C1 segment of cervical spinal cord (tissue), 14 donors: ENCODE measurements at regions not wholly inside any gene's neighbourhood (a gene's known extent, or its start where the extent isn't known, plus 50 kb on each side); places are given as distances from the start of the nearest gene placed in this dataset.

Source experiments
- DNase-seq, 14 donors: peaks; one replicate each; lab custom pipeline; 2025; lab: John Stamatoyannopoulos, UW

- DNase-seq, result no peak
Observed at GRCh38 chr12:115583591-115583990, 693.9 kb downstream of the MED13L start.

- no peak for DNase-seq
Observed at GRCh38 chr12:115577401-115577800, 700.1 kb downstream of the MED13L start.

GRCh38 chr12:115574826-115575225 lies 702.7 kb downstream of the MED13L start:
- no peak for DNase-seq

- DNase-seq, result peak in 3 of 14 donors; percentile 8 to 16 (median 11)
Observed at GRCh38 chr12:115572440-115572839, 705.1 kb downstream of the MED13L start.

GRCh38 chr12:115571446-115571845 lies 706.0 kb downstream of the MED13L start:
- no peak for DNase-seq

- DNase-seq, result no peak
Observed at GRCh38 chr12:115571027-115571426, 706.5 kb downstream of the MED13L start.

- DNase-seq, result no peak
Observed at GRCh38 chr12:115570069-115570777, 707.3 kb downstream of the MED13L start.

- DNase-seq, result peak in 2 of 14 donors; percentile 1 to 4
Observed at GRCh38 chr12:115569345-115570068, 708.0 kb downstream of the MED13L start.

- DNase-seq, result no peak
Observed at GRCh38 chr12:115558281-115558680, 719.2 kb downstream of the MED13L start.

GRCh38 chr12:115553622-115554021 lies 723.9 kb downstream of the MED13L start:
- DNase-seq, result no peak

GRCh38 chr12:115543269-115543668 lies 734.2 kb downstream of the MED13L start:
- DNase-seq, result no peak

- no peak for DNase-seq
Observed at GRCh38 chr12:115542656-115543055, 734.8 kb downstream of the MED13L start.

GRCh38 chr12:115541891-115542421 lies 735.5 kb downstream of the MED13L start:
- no peak for DNase-seq

- no peak for DNase-seq
Observed at GRCh38 chr12:115528466-115528865, 749.0 kb downstream of the MED13L start.

GRCh38 chr12:115521771-115522409 lies 755.6 kb downstream of the MED13L start:
- no peak for DNase-seq

GRCh38 chr12:115519887-115520286 lies 757.6 kb downstream of the MED13L start:
- DNase-seq, result no peak

- DNase-seq, result no peak
Observed at GRCh38 chr12:115519359-115519758, 758.1 kb downstream of the MED13L start.

GRCh38 chr12:115517913-115518312 lies 759.6 kb downstream of the MED13L start:
- DNase-seq, result no peak

- no peak for DNase-seq
Observed at GRCh38 chr12:115511986-115512711, 765.3 kb downstream of the MED13L start.

- DNase-seq, result no peak
Observed at GRCh38 chr12:115511305-115511704, 766.2 kb downstream of the MED13L start.

GRCh38 chr12:115508990-115509389 lies 768.5 kb downstream of the MED13L start:
- no peak for DNase-seq
